GM23248 (cell line): ENCODE measurements at regions not wholly inside any gene's neighbourhood (a gene's known extent, or its start where the extent isn't known, plus 50 kb on each side); places are given as distances from the start of the nearest gene placed in this dataset.

Experiments
- DNase-seq: peaks from one replicate; pipeline ENCODE4 v3.0.0-alpha.2; 2015
- H2AFZ ChIP-seq: fragments of 200-600 bp; sonication (generic); 2 replicates; pipeline ENCODE4 v1.6.1; 2016; ENCODE audit warnings: antibody characterized with exemption
- H3F3A ChIP-seq: fragments of 200-600 bp; sonication (generic); 2 replicates; pipeline ENCODE4 v1.6.1; 2016; ENCODE audit warnings: mild to moderate bottlenecking, antibody characterized with exemption, mixed run types; ENCODE audit not compliant: insufficient read depth
- H3K27ac ChIP-seq: fragments of 200-600 bp; sonication (generic); 2 replicates; pipeline ENCODE4 v1.5.1; 2016; ENCODE audit warnings: mild to moderate bottlenecking
- H3K27me3 ChIP-seq: fragments of 200-600 bp; sonication (generic); replicated peaks from 2 replicates; pipeline ENCODE4 v1.6.1; 2016; ENCODE audit warnings: mild to moderate bottlenecking; ENCODE audit not compliant: insufficient read depth
- H3K36me3 ChIP-seq: fragments of 200-600 bp; sonication (generic); 2 replicates; pipeline ENCODE4 v1.6.1; 2016; ENCODE audit warnings: low read depth, mild to moderate bottlenecking
- H3K4me1 ChIP-seq: fragments of 200-600 bp; sonication (generic); 2 replicates; pipeline ENCODE4 v1.6.1; 2016; ENCODE audit warnings: mild to moderate bottlenecking; ENCODE audit not compliant: insufficient read depth
- H3K4me2 ChIP-seq: fragments of 200-600 bp; sonication (generic); one replicate; pipeline ENCODE4 v1.6.1; 2016; ENCODE audit warnings: mild to moderate bottlenecking; ENCODE audit not compliant: unreplicated experiment
- H3K4me3 ChIP-seq: fragments of 200-600 bp; sonication (generic); 2 replicates; pipeline ENCODE4 v1.5.1; 2016; ENCODE audit warnings: mild to moderate bottlenecking
- H3K79me2 ChIP-seq: fragments of 200-600 bp; sonication (generic); 2 replicates; pipeline ENCODE4 v1.6.1; 2016; ENCODE audit warnings: mild to moderate bottlenecking; ENCODE audit not compliant: insufficient read depth
- H3K9ac ChIP-seq: fragments of 200-600 bp; sonication (generic); 2 replicates; pipeline ENCODE4 v1.6.1; 2016; ENCODE audit warnings: mild to moderate bottlenecking
- H3K9me2 ChIP-seq: fragments of 200-600 bp; sonication (generic); 2 replicates; pipeline ENCODE4 v1.6.1; 2016; ENCODE audit warnings: mixed run types, mild to moderate bottlenecking, moderate library complexity; ENCODE audit not compliant: insufficient read depth
- H3K9me3 ChIP-seq: fragments of 200-600 bp; sonication (generic); one replicate; pipeline ENCODE4 v1.6.1; 2017; ENCODE audit warnings: low read depth
- H4K20me1 ChIP-seq: fragments of 200-600 bp; sonication (generic); 2 replicates; pipeline ENCODE4 v1.6.0; 2016; ENCODE audit not compliant: insufficient read depth
- EZH2 ChIP-seq: fragments of 200-600 bp; sonication (generic); IDR thresholded peaks from 2 replicates; pipeline ENCODE4 v1.6.1; 2018; ENCODE audit warnings: antibody characterized with exemption, mild to moderate bottlenecking; ENCODE audit not compliant: insufficient read depth, poor library complexity, severe bottlenecking
- EZH2phosphoT487 ChIP-seq: fragments of 200-600 bp; sonication (generic); IDR thresholded peaks from 2 replicates; pipeline ENCODE4 v1.6.1; 2018; ENCODE audit warnings: antibody characterized with exemption, moderate library complexity, mild to moderate bottlenecking, low read depth; ENCODE audit not compliant: insufficient read depth
- WGBS, 2 experiments: methylation state at CpG; one replicate each; pipeline ENCODE4 v1.1.6; 2015 to 2017; ENCODE audit warnings: low lambda C conversion rate in 2 of 2, low coverage in 1 of 2; ENCODE audit errors: missing lambda C conversion rate in 2 of 2; 5-methylcytosine and 5-hydroxymethylcytosine counted together
- in situ Hi-C: fragments of 300-500 bp; cut with MboI; formaldehyde crosslinking; loops from 2 replicates; pipeline ENCODE4 v1.15.0; 2020

GRCh38 chr10:89894051-89894450, 192.7 kb downstream of the KIF20B start:
- no peak for TF ChIP-seq EZH2phosphoT487
- TF ChIP-seq EZH2: no peak
- H3K9me3 ChIP-seq: no peaks in the 10 kb centered on the region
- DNase-seq: no peak
- no peak overlapping the region for H3K4me2 ChIP-seq
- no peaks in the 10 kb centered on the region for H3K36me3 ChIP-seq
- no peaks in the 10 kb centered on the region for H3F3A ChIP-seq
- H3K79me2 ChIP-seq: no peaks in the 10 kb centered on the region
- H3K9me2 ChIP-seq: no peaks in the 10 kb centered on the region
- no peaks in the 10 kb centered on the region for H3K4me1 ChIP-seq
- no peak overlapping the region for H3K9ac ChIP-seq
- H3K27ac ChIP-seq: no peak overlapping the region
- in situ Hi-C loops: no loop called here
- H3K27me3 ChIP-seq: no peaks in the 10 kb centered on the region
- no peaks in the 10 kb centered on the region for H4K20me1 ChIP-seq
- H2AFZ ChIP-seq: no peak overlapping the region
- 15 to 31% methylated on average over 1 of the region's 1 CpG for WGBS, 2 experiments
- no peak overlapping the region for H3K4me3 ChIP-seq

GRCh38 chr10:89900554-89900953, 199.2 kb downstream of the KIF20B start:
- no peaks in the 10 kb centered on the region for H3K36me3 ChIP-seq
- H3K9me3 ChIP-seq: no peaks in the 10 kb centered on the region
- in situ Hi-C loops: no loop called here
- no peaks in the 10 kb centered on the region for H3K27me3 ChIP-seq
- no peaks in the 10 kb centered on the region for H3F3A ChIP-seq
- H3K27ac ChIP-seq: no peak overlapping the region
- DNase-seq: no peak
- no peak overlapping the region for H3K4me3 ChIP-seq
- H3K4me2 ChIP-seq: no peak overlapping the region
- no peaks in the 10 kb centered on the region for H3K9me2 ChIP-seq
- WGBS, 2 experiments: 33 to 35% methylated on average over 1 of the region's 1 CpG
- no peaks in the 10 kb centered on the region for H3K79me2 ChIP-seq
- no peaks in the 10 kb centered on the region for H3K4me1 ChIP-seq
- no peaks in the 10 kb centered on the region for H4K20me1 ChIP-seq
- TF ChIP-seq EZH2 (no peak), EZH2phosphoT487 (no peak)
- no peak overlapping the region for H3K9ac ChIP-seq
- no peak overlapping the region for H2AFZ ChIP-seq

DNA sequence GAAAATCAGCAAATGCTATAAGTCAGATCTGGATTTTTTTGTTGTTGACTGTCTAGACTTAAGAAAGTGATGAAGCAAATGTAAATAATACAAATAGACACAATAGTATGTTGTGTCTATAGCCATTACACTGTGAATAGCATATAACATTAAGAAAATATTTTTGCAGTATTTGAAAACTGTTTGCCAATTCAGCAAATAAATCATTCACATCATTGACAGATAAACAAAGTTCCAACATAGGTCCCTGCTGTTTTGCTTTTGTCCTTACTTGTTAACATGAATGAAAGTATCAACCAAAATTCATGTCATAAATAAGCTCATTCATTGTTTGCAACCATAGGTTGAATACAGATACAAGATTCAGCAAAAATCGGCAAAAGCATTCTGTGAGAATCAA, 200.5 kb downstream of the KIF20B start:
- no peak overlapping the region for H3K27ac ChIP-seq
- DNase-seq: no peak
- in situ Hi-C loops: no loop called here

DNA sequence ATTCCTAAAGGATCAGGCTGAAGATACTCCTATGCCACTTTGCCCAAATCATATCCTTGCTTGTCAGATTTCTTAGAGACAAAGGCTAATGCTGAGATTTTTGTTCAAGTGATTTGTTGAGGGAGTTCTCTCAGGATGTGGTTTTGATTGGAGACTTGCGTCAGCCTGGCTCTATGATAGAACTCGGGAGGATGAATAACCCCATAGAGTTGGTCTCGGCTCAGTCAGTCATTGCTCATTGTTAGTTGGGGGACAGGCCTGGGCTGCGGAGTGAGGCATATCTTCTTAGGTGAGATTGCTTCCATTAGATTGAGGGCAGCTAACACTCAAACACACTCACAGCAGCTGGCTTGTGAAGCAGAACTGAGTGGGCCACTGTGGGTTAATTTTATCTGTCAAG, 203.4 kb downstream of the KIF20B start:
- no peak overlapping the region for H3K27ac ChIP-seq
- H3K9me3 ChIP-seq: no peaks in the 10 kb centered on the region
- no peaks in the 10 kb centered on the region for H3K36me3 ChIP-seq
- H3K27me3 ChIP-seq: no peaks in the 10 kb centered on the region
- no peak overlapping the region for H3K4me3 ChIP-seq
- H2AFZ ChIP-seq: no peak overlapping the region
- DNase-seq: no peak
- in situ Hi-C loops: no loop called here
- TF ChIP-seq EZH2phosphoT487 (no peak), EZH2 (no peak)
- H3K9me2 ChIP-seq: no peaks in the 10 kb centered on the region
- no peaks in the 10 kb centered on the region for H3K79me2 ChIP-seq
- no peaks in the 10 kb centered on the region for H3K4me1 ChIP-seq
- no peak overlapping the region for H3K4me2 ChIP-seq
- no peaks in the 10 kb centered on the region for H4K20me1 ChIP-seq
- H3K9ac ChIP-seq: no peak overlapping the region
- 30 to 40% methylated on average over 4 of the region's 4 CpGs for WGBS, 2 experiments
- H3F3A ChIP-seq: no peaks in the 10 kb centered on the region

More for the DNA sequence above, 200.5 kb downstream of the KIF20B start:
- Histone ChIP-seq H3F3A (no peaks in the 10 kb centered on the region), H3K36me3 (no peaks in the 10 kb centered on the region), H3K4me1 (no peaks in the 10 kb centered on the region), H3K9ac (no peak overlapping the region), H3K4me2 (no peak overlapping the region), H3K4me3 (no peak overlapping the region), H3K79me2 (no peaks in the 10 kb centered on the region), H4K20me1 (no peaks in the 10 kb centered on the region), H3K9me3 (no peaks in the 10 kb centered on the region), H3K27me3 (no peaks in the 10 kb centered on the region), H3K9me2 (no peaks in the 10 kb centered on the region), H2AFZ (no peak overlapping the region)
- no peak for TF ChIP-seq EZH2phosphoT487
- 46 to 56% methylated on average over 1 of the region's 1 CpG for WGBS, 2 experiments

DNA sequence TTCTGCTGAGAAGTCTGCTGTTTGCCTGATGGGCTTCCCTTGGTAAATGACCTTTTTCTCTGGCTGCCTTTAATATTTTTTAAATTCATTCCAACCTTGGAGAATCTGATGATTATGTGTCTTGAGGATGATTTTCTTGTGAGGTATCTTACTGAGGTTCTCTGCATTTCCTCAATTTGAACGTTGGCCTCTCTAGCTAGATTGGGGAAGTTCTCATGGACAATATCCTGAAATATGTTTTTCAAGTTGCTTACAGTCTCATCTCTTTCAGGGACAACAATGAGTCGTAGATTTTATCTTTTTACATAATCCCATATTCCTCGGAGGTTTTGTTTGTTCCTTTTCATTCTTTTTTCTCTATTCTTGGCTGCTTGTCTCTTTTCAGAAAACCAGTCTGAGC, 208.4 kb downstream of the KIF20B start:
- no peaks in the 10 kb centered on the region for H3K4me1 ChIP-seq
- no peaks in the 10 kb centered on the region for H3K36me3 ChIP-seq
- H3K9me3 ChIP-seq: no peaks in the 10 kb centered on the region
- H3K9ac ChIP-seq: no peak overlapping the region
- no peak overlapping the region for H3K27ac ChIP-seq
- no peaks in the 10 kb centered on the region for H3F3A ChIP-seq
- no peaks in the 10 kb centered on the region for H3K9me2 ChIP-seq
- WGBS, 2 experiments: 17 to 30% methylated on average over 3 of the region's 3 CpGs
- H3K4me2 ChIP-seq: no peak overlapping the region
- in situ Hi-C loops: no loop called here
- DNase-seq: no peak
- H4K20me1 ChIP-seq: no peaks in the 10 kb centered on the region
- no peaks in the 10 kb centered on the region for H3K79me2 ChIP-seq
- H2AFZ ChIP-seq: no peak overlapping the region
- no peak overlapping the region for H3K4me3 ChIP-seq
- TF ChIP-seq EZH2phosphoT487: no peak
- TF ChIP-seq EZH2: no peak
- no peaks in the 10 kb centered on the region for H3K27me3 ChIP-seq
